SU-DHL-6 (cell line): ENCODE measurements at regions not wholly inside any gene's neighbourhood (a gene's known extent, or its start where the extent isn't known, plus 50 kb on each side); places are given as distances from the start of the nearest gene placed in this dataset.

ENCODE experiments used
- H2AFZ ChIP-seq: fragments of 200-600 bp; sonication (generic); 2 replicates; pipeline ENCODE4 v1.6.1; 2014; ENCODE audit warnings: low read depth, mild to moderate bottlenecking, moderate library complexity, mixed read lengths, antibody characterized with exemption, low read length; ENCODE audit not compliant: severe bottlenecking
- H3F3A ChIP-seq: fragments of 200-600 bp; shearing (Covaris generic); 2 replicates; pipeline ENCODE4 v1.6.0; 2016; ENCODE audit warnings: antibody characterized with exemption, mild to moderate bottlenecking; ENCODE audit not compliant: insufficient read depth
- H3K27ac ChIP-seq: fragments of 200-600 bp; sonication (generic); 2 replicates; pipeline ENCODE4 v1.5.1; 2016; ENCODE audit warnings: low read depth, mild to moderate bottlenecking, low read length, moderate library complexity, mixed read lengths
- H3K27me3 ChIP-seq: fragments of 200-600 bp; sonication (generic), shearing (Covaris generic); 2 replicates; pipeline ENCODE4 v1.6.0; 2014; ENCODE audit warnings: mild to moderate bottlenecking, low read length
- H3K36me3 ChIP-seq: fragments of 200-600 bp; sonication (generic); 2 replicates; pipeline ENCODE4 v1.6.1; 2014; ENCODE audit warnings: mild to moderate bottlenecking, low read length, mixed read lengths
- H3K4me2 ChIP-seq: fragments of 300-600, 200-600 bp; shearing (Covaris generic), sonication (generic); 2 replicates; pipeline ENCODE4 v1.6.0; 2014; ENCODE audit warnings: low read length, low read depth, mild to moderate bottlenecking; ENCODE audit not compliant: poor library complexity, severe bottlenecking
- H3K4me3 ChIP-seq: fragments of 200-600 bp; sonication (generic); 2 replicates; pipeline ENCODE4 v1.5.1; 2014; ENCODE audit warnings: antibody characterized with exemption, low read length, mild to moderate bottlenecking, mixed read lengths; ENCODE audit not compliant: insufficient read depth, poor library complexity, severe bottlenecking
- H3K79me2 ChIP-seq: fragments of 200-600 bp; sonication (generic); 2 replicates; pipeline ENCODE4 v1.6.1; 2014; ENCODE audit warnings: mild to moderate bottlenecking, low read length, moderate library complexity; ENCODE audit not compliant: insufficient read depth
- H3K9ac ChIP-seq: fragments of 200-600 bp; sonication (generic); 2 replicates; pipeline ENCODE4 v1.7.0; 2014; ENCODE audit warnings: mild to moderate bottlenecking, low read length
- H3K9me2 ChIP-seq: fragments of 200-600 bp; sonication (generic); replicated peaks from 2 replicates; pipeline ENCODE4 v1.6.1; 2014; ENCODE audit warnings: low read length; ENCODE audit not compliant: insufficient read depth
- H3K9me3 ChIP-seq: fragments of 200-600 bp; sonication (generic); 2 replicates; pipeline ENCODE4 v1.6.1; 2014; ENCODE audit warnings: low read length, mixed read lengths; ENCODE audit not compliant: insufficient read depth
- H4K20me1 ChIP-seq: fragments of 200-600 bp; sonication (generic); 2 replicates; pipeline ENCODE4 v1.6.1; 2014; ENCODE audit warnings: low read depth, mild to moderate bottlenecking, antibody characterized with exemption, low read length, moderate library complexity, mixed read lengths
- CTCF ChIP-seq: fragments of 200-600 bp; sonication (generic); IDR thresholded peaks from one replicate; pipeline ENCODE4 v1.5.1; 2017; ENCODE audit warnings: antibody characterized with exemption, mild to moderate bottlenecking, low read length, moderate library complexity; ENCODE audit not compliant: insufficient read depth, poor library complexity, severe bottlenecking
- EZH2phosphoT487 ChIP-seq: fragments of 200-600 bp; sonication (generic), shearing (Covaris generic); conservative IDR thresholded peaks from 2 replicates; pipeline ENCODE4 v1.6.1; 2018; ENCODE audit warnings: mild to moderate bottlenecking, antibody characterized with exemption, low read length, moderate library complexity, mixed read lengths

- Histone ChIP-seq H3K4me2 (no peak overlapping the region), H3K27ac (no peak overlapping the region)
These were observed 512.2 kb downstream of the ZNF608 start for GRCh38 chr5:124234022-124234769.

GRCh38 chr5:124232515-124232914 lies 513.9 kb downstream of the ZNF608 start:
- H4K20me1 ChIP-seq: no peaks in the 10 kb centered on the region
- no peaks in the 10 kb centered on the region for H3K27me3 ChIP-seq
- H3K9me3 ChIP-seq: no peaks in the 10 kb centered on the region
- no peaks in the 10 kb centered on the region for H3K36me3 ChIP-seq
- H3K27ac ChIP-seq: no peak overlapping the region
- no peak overlapping the region for H3K4me3 ChIP-seq
- TF ChIP-seq EZH2phosphoT487 (no peak), CTCF (no peak)
- H3K9me2 ChIP-seq: no peaks in the 10 kb centered on the region
- no peak overlapping the region for H3K9ac ChIP-seq
- H3K4me2 ChIP-seq: peak overlapping the region; percentile 43
- no peaks in the 10 kb centered on the region for H3K79me2 ChIP-seq
- no peaks in the 10 kb centered on the region for H3F3A ChIP-seq
- H2AFZ ChIP-seq: peak overlapping the region; percentile 15

More at GRCh38 chr5:124234022-124234769, 512.2 kb downstream of the ZNF608 start:
- no peaks in the 10 kb centered on the region for H3K9me3 ChIP-seq
- H3K9ac ChIP-seq: no peak overlapping the region
- H3K27me3 ChIP-seq: no peaks in the 10 kb centered on the region
- H3K36me3 ChIP-seq: no peaks in the 10 kb centered on the region
- H3F3A ChIP-seq: no peaks in the 10 kb centered on the region
- H3K9me2 ChIP-seq: no peaks in the 10 kb centered on the region
- no peaks in the 10 kb centered on the region for H4K20me1 ChIP-seq
- TF ChIP-seq CTCF (no peak), EZH2phosphoT487 (no peak)
- H3K79me2 ChIP-seq: no peaks in the 10 kb centered on the region
- H2AFZ ChIP-seq: no peak overlapping the region
- H3K4me3 ChIP-seq: no peak overlapping the region

- no peak overlapping the region for H2AFZ ChIP-seq
- H3K9me3 ChIP-seq: no peaks in the 10 kb centered on the region
- no peak overlapping the region for H3K4me3 ChIP-seq
- H3K79me2 ChIP-seq: no peaks in the 10 kb centered on the region
- no peaks in the 10 kb centered on the region for H3F3A ChIP-seq
- H4K20me1 ChIP-seq: no peaks in the 10 kb centered on the region
- no peak overlapping the region for H3K9ac ChIP-seq
- H3K27me3 ChIP-seq: no peaks in the 10 kb centered on the region
- TF ChIP-seq CTCF (no peak), EZH2phosphoT487 (no peak)
- H3K4me2 ChIP-seq: peak overlapping the region; percentile 43
- H3K27ac ChIP-seq: no peak overlapping the region
- H3K9me2 ChIP-seq: no peaks in the 10 kb centered on the region
- no peaks in the 10 kb centered on the region for H3K36me3 ChIP-seq
These were observed 514.6 kb downstream of the ZNF608 start for GRCh38 chr5:124231802-124232201.
